Vagina (tissue), 2 donors: ENCODE measurements at regions not wholly inside any gene's neighbourhood (a gene's known extent, or its start where the extent isn't known, plus 50 kb on each side); places are given as distances from the start of the nearest gene placed in this dataset.

Experiments
- DNase-seq, 2 donors: peaks; one replicate each; pipeline ENCODE4 v3.0.0-alpha.2; 2017; ENCODE audit errors: extremely low spot score in 2 of 2
- H3K27ac ChIP-seq: fragments of 200-600 bp; sonication (generic); one replicate; pipeline ENCODE4 v1.5.1; 2019
- H3K27me3 ChIP-seq: fragments of 200-600 bp; sonication (generic); one replicate; pipeline ENCODE4 v1.5.1; 2019
- H3K36me3 ChIP-seq, 2 donors: fragments of 200-600 bp; sonication (generic); one replicate each; pipeline ENCODE4 v1.5.1; 2017 to 2019
- H3K4me1 ChIP-seq: fragments of 200-600 bp; sonication (generic); one replicate; pipeline ENCODE4 v1.5.1; 2019
- H3K4me3 ChIP-seq, 2 donors: fragments of 200-600 bp; sonication (generic); 1 replicate in 1 of 2; 2 replicates in 1 of 2; pipeline ENCODE4 v1.5.1; 2016 to 2019
- H3K9me3 ChIP-seq: fragments of 200-600 bp; sonication (generic); one replicate; pipeline ENCODE4 v1.5.1; 2019
- CTCF ChIP-seq, 3 experiments: fragments of 450-650 bp in 2 of 3; fragments of 200-600 bp in 1 of 3; sonication (generic) in 1 of 3; IDR thresholded peaks; one replicate each; pipeline ENCODE4 v1.5.1; 2017 to 2019; ENCODE audit warnings: antibody characterized with exemption in 3 of 3, mild to moderate bottlenecking in 2 of 3, moderate library complexity in 2 of 3
- POLR2A ChIP-seq, 2 donors: fragments of 450-650 bp; IDR thresholded peaks; one replicate each; pipeline ENCODE4 v1.6.1; 2017; ENCODE audit warnings: antibody characterized with exemption in 2 of 2, mild to moderate bottlenecking in 2 of 2, moderate library complexity in 2 of 2
- POLR2AphosphoS5 ChIP-seq, 2 donors: sonication (generic); formaldehyde crosslinking; IDR thresholded peaks; one replicate each; pipeline ENCODE4 v1.9.0; 2017; ENCODE audit warnings: antibody characterized with exemption in 2 of 2, mild to moderate bottlenecking in 2 of 2, low read depth in 1 of 2; ENCODE audit not compliant: insufficient read depth in 1 of 2
- intact Hi-C: fragments of 100-400 bp; cut with DNase I; formaldehyde crosslinking; loops from one replicate; pipeline ENCODE4 v1.15.1; 2023

- no peak for DNase-seq
- H3K27ac ChIP-seq: no peak overlapping the region
- no peak for TF ChIP-seq POLR2AphosphoS5 (IDR thresholded peaks at IDR 0.05; ENCODE audit: insufficient read depth in 1 of 2, low read depth in 1 of 2)
- TF ChIP-seq POLR2A (IDR thresholded peaks at IDR 0.05): no peak
- TF ChIP-seq CTCF (IDR thresholded peaks at IDR 0.05): no peak
- peaks cover 15% of the 10 kb centered on the region for H3K4me1 ChIP-seq
- no peak overlapping the region for H3K4me3 ChIP-seq
- intact Hi-C loops: no loop called here
- H3K27me3 ChIP-seq: no peaks in the 10 kb centered on the region
- no peaks in the 10 kb centered on the region for H3K9me3 ChIP-seq
- no peaks in the 10 kb centered on the region for H3K36me3 ChIP-seq
Observed at GRCh38 chr1:222045236-222045635, 303.3 kb upstream of the DUSP10 start.

GRCh38 chr1:222043444-222044292 lies 301.8 kb upstream of the DUSP10 start:
- peaks cover 15% of the 10 kb centered on the region for H3K4me1 ChIP-seq
- peak overlapping the region; percentile 71 for H3K27ac ChIP-seq
- no peaks in the 10 kb centered on the region for H3K9me3 ChIP-seq
- no peaks in the 10 kb centered on the region for H3K27me3 ChIP-seq
- intact Hi-C loops: no loop called here
- no peaks in the 10 kb centered on the region for H3K36me3 ChIP-seq
- no peak for TF ChIP-seq POLR2A (IDR thresholded peaks at IDR 0.05)
- peak; percentile 37 to 48 for TF ChIP-seq POLR2AphosphoS5 (IDR thresholded peaks at IDR 0.05; ENCODE audit: insufficient read depth in 1 of 2, low read depth in 1 of 2)
- no peak for DNase-seq
- no peak overlapping the region for H3K4me3 ChIP-seq

- no peaks in the 10 kb centered on the region for H3K9me3 ChIP-seq
- H3K27ac ChIP-seq: no peak overlapping the region
- TF ChIP-seq CTCF (IDR thresholded peaks at IDR 0.05): no peak
- TF ChIP-seq POLR2AphosphoS5 (IDR thresholded peaks at IDR 0.05; ENCODE audit: insufficient read depth in 1 of 2, low read depth in 1 of 2): no peak
- no peak for TF ChIP-seq POLR2A (IDR thresholded peaks at IDR 0.05)
- peaks cover 15% of the 10 kb centered on the region for H3K4me1 ChIP-seq
- no peak for DNase-seq
- intact Hi-C loops: no loop called here
- H3K36me3 ChIP-seq: no peaks in the 10 kb centered on the region
- no peaks in the 10 kb centered on the region for H3K27me3 ChIP-seq
- H3K4me3 ChIP-seq: no peak overlapping the region
Observed at GRCh38 chr1:222042120-222042519, 300.2 kb upstream of the DUSP10 start.

- Histone ChIP-seq H3K36me3 (no peaks in the 10 kb centered on the region), H3K27me3 (no peaks in the 10 kb centered on the region), H3K4me1 (peaks cover 15% of the 10 kb centered on the region), H3K4me3 (no peak overlapping the region), H3K27ac (no peak overlapping the region), H3K9me3 (no peaks in the 10 kb centered on the region)
- TF ChIP-seq POLR2AphosphoS5 (IDR thresholded peaks at IDR 0.05; ENCODE audit: insufficient read depth in 1 of 2, low read depth in 1 of 2): no peak
- intact Hi-C loops: no loop called here
- DNase-seq: no peak
Observed at GRCh38 chr1:222040955-222041354, 299.1 kb upstream of the DUSP10 start.

- Histone ChIP-seq H3K27ac (no peak overlapping the region), H3K27me3 (no peaks in the 10 kb centered on the region), H3K4me3 (no peak overlapping the region), H3K9me3 (no peaks in the 10 kb centered on the region), H3K4me1 (peaks cover 15% of the 10 kb centered on the region), H3K36me3 (no peaks in the 10 kb centered on the region)
- intact Hi-C loops: no loop called here
- TF ChIP-seq POLR2AphosphoS5 (IDR thresholded peaks at IDR 0.05; ENCODE audit: insufficient read depth in 1 of 2, low read depth in 1 of 2): no peak
- no peak for TF ChIP-seq CTCF (IDR thresholded peaks at IDR 0.05)
- TF ChIP-seq POLR2A (IDR thresholded peaks at IDR 0.05): no peak
- DNase-seq: no peak
Observed at GRCh38 chr1:222040121-222040805, 298.4 kb upstream of the DUSP10 start.

GRCh38 chr1:222038971-222039370 lies 297.1 kb upstream of the DUSP10 start:
- DNase-seq: no peak

More at GRCh38 chr1:222038971-222039370, 297.1 kb upstream of the DUSP10 start:
- intact Hi-C loops: no loop called here
- no peaks in the 10 kb centered on the region for H3K36me3 ChIP-seq
- TF ChIP-seq POLR2A (IDR thresholded peaks at IDR 0.05) (no peak), POLR2AphosphoS5 (IDR thresholded peaks at IDR 0.05; ENCODE audit: insufficient read depth in 1 of 2, low read depth in 1 of 2) (no peak), CTCF (IDR thresholded peaks at IDR 0.05) (no peak)
- H3K4me3 ChIP-seq: no peak overlapping the region
- no peaks in the 10 kb centered on the region for H3K9me3 ChIP-seq
- no peak overlapping the region for H3K27ac ChIP-seq
- no peaks in the 10 kb centered on the region for H3K27me3 ChIP-seq
- peaks cover 9% of the 10 kb centered on the region for H3K4me1 ChIP-seq
